ENCODE measurements at regions not wholly inside any gene's neighbourhood (a gene's known extent, or its start where the extent isn't known, plus 50 kb on each side); places are given as distances from the start of the nearest gene placed in this dataset.

DNA sequence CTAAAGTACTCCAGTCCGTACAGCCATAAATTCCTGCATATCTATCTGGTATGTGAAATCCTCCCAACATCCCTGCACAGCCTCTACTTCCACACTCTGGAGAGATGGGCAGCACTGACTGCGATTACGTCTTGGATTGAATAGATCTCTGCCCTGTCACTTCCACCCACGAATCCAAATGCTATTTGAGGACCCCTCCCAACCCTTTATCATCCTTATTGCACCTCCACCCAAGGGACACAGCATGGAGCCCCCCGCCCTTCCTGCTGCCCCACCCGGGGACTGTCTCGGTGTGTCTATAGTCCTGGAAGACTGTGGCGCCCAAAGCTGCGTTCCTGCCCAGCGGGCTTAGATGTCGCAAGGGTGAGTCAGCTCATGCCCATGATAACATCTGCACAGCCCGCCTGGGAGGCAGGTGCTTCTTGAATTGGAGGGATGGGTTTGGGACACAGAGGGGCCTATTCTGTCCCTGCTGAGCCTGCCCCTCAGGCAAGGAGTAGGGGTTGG, 105.7 kb upstream of the HAND1 start:
- DNase-seq (ENCODE audit: low read depth) = no peak
- in situ Hi-C loops (cut with HindIII; ENCODE audit: low sequenced_read_pairs) = no loop called here

DNA sequence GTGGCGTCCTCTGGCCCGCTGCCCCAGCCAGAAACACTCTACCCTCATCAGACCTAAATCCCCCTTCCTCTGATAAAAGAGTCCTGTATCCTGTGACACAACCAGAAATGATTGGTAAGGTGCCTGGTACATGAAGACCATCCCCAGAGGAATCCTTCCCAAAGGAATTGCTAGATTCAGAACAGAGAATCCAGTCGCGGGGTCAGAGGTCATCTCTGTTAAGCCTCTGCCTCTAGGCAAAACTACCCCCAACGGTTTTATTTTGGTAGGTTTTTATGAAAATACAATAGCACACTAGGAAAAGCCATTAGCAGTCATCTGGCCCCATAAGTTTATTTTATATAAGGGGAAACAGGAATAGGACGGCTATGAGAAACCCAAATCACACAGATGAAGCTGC, 102.4 kb upstream of the HAND1 start:
- DNase-seq (ENCODE audit: low read depth) = no peak
- TF ChIP-seq, protein P1, sequence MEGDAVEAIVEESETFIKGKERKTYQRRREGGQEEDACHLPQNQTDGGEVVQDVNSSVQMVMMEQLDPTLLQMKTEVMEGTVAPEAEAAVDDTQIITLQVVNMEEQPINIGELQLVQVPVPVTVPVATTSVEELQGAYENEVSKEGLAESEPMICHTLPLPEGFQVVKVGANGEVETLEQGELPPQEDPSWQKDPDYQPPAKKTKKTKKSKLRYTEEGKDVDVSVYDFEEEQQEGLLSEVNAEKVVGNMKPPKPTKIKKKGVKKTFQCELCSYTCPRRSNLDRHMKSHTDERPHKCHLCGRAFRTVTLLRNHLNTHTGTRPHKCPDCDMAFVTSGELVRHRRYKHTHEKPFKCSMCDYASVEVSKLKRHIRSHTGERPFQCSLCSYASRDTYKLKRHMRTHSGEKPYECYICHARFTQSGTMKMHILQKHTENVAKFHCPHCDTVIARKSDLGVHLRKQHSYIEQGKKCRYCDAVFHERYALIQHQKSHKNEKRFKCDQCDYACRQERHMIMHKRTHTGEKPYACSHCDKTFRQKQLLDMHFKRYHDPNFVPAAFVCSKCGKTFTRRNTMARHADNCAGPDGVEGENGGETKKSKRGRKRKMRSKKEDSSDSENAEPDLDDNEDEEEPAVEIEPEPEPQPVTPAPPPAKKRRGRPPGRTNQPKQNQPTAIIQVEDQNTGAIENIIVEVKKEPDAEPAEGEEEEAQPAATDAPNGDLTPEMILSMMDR (IDR thresholded peaks at IDR 0.05; ENCODE audit: low read depth, low read length, missing control alignments) = no peak
- H3K4me3 ChIP-seq (ENCODE audit: low read depth, low read length) = no peak overlapping the region
- in situ Hi-C loops (cut with HindIII; ENCODE audit: low sequenced_read_pairs) = no loop called here

More for the DNA sequence above, 105.7 kb upstream of the HAND1 start:
- TF ChIP-seq, protein P1 (IDR thresholded peaks at IDR 0.05; ENCODE audit: low read depth, low read length, missing control alignments) = no peak
- no peak overlapping the region for H3K4me3 ChIP-seq (ENCODE audit: low read depth, low read length)

DNA sequence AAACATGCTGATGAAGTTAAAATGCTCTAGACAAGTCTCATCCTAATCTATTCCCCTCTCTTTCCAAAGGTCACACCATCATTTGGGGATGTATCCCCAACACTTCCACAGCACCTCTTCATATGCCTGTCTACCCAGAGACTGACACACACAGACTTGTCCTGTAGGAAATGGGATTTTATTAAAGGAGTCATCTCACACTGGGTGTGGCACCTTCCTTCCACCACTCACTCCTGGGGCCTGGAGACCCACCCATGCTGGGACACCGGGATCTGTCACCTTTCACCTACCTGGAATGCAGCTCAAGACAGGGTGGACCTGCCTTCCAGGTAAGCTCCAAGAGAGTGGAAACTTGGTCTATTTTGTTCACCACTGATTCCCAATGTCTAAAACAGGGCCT, 99.4 kb upstream of the HAND1 start:
- TF ChIP-seq, protein P1 (IDR thresholded peaks at IDR 0.05; ENCODE audit: low read depth, low read length, missing control alignments) = no peak

DNA sequence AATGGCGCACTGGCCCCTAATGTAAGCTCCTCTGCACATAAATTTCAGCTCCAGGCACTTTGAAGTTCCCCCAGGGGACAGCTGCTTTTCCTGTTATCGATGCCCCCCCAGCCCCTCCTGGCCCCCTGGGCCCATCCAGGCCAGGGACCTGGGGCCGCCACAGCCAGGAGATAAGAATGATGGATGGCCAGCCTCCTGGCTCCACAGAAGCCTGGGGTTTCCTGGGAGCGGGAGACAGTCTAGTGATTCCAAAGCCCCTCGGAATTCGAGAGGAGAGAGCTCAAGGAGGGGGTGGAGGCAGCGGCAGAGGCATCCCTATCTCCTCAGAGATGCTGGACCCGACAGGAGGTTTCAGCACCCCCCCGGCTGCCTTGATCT, 98.4 kb upstream of the HAND1 start:
- in situ Hi-C loops (cut with HindIII; ENCODE audit: low sequenced_read_pairs) = no loop called here
- TF ChIP-seq, protein P1 (IDR thresholded peaks at IDR 0.05; ENCODE audit: low read depth, low read length, missing control alignments) = no peak
- no peak overlapping the region for H3K4me3 ChIP-seq (ENCODE audit: low read depth, low read length)
- no peak for DNase-seq (ENCODE audit: low read depth)

More for the DNA sequence above, 99.4 kb upstream of the HAND1 start:
- H3K4me3 ChIP-seq (ENCODE audit: low read depth, low read length) = no peak overlapping the region
- in situ Hi-C loops (cut with HindIII; ENCODE audit: low sequenced_read_pairs) = no loop called here
- DNase-seq (ENCODE audit: low read depth) = no peak

DNA sequence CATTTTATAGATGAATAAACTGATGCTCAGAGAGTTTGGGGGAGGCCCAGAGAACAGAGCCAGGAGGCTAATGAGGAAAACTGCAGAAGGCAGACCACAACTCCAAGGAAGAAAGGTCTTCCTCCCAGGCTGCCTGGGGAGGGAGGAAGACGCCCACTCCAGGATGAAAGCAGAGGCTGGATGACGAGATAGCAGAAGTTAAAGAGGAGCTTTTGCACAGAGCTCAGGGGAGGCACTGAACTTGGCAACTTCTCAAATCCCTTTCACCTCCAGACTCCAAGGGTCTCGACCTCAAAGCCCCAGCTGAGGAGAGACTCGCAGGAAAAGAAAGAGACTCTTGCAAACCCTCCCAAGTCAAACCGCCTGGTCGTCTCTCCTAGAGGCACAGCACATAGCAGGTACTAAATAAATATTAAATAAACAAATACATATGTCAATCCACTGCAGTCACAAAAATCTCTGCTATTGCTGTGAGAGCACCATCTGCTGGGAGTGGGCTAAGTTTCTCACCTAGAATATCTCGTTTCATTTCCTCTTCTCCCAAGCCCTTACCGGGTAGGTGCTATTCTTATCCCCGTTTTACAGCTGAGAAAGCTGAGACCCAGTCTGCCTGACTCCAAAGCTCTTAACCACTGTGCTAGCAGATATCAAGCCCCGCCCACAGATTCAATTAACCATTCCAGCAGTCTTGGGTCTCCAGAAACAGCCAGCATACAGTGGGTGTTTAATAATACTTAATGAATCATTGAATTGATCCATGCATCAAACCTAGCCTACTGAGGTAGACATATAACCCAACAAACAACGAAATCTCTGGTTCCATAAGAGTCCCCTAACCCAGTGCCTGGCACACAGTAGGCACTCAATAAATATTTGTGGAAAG, 97.8 kb upstream of the HAND1 start:
- in situ Hi-C loops (cut with HindIII; ENCODE audit: low sequenced_read_pairs) = no loop called here
- no peak for DNase-seq (ENCODE audit: low read depth)
- no peak overlapping the region for H3K4me3 ChIP-seq (ENCODE audit: low read depth, low read length)
- TF ChIP-seq, protein P1 (IDR thresholded peaks at IDR 0.05; ENCODE audit: low read depth, low read length, missing control alignments) = peak; percentile 3

DNA sequence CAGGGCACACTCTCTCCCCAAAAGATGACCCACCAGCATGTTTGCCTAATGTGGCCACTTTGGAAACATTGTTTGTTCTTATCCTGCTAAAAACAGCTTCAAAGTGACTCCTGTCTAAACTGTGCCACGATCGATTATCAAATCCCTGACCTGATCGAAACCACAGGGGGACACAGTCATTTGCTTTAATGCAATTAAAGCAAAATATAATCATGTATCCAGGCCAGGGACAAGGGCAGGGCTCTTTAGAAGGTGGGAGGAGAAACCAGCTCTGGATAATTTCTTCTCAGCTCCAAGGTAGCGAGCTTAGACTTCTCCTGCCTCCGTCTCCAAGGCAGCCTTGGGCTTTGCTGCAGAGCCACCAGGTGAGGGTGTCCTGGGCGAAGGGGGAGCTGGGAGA, 95.0 kb upstream of the HAND1 start:
- no peak for DNase-seq (ENCODE audit: low read depth)
- H3K4me3 ChIP-seq (ENCODE audit: low read depth, low read length) = no peak overlapping the region
- in situ Hi-C loops (cut with HindIII; ENCODE audit: low sequenced_read_pairs) = no loop called here
- TF ChIP-seq, protein P1 (IDR thresholded peaks at IDR 0.05; ENCODE audit: low read depth, low read length, missing control alignments) = no peak

Measured in astrocyte of the cerebellum (primary cell).